PFSK-1 (cell line): ENCODE measurements at regions not wholly inside any gene's neighbourhood (a gene's known extent, or its start where the extent isn't known, plus 50 kb on each side); places are given as distances from the start of the nearest gene placed in this dataset.

Source experiments
- FOXP2 ChIP-seq: optimal IDR thresholded peaks from 2 replicates; pipeline ENCODE3; 2011; ENCODE audit warnings: borderline replicate concordance, control low read depth, inconsistent platforms; ENCODE audit not compliant: insufficient read depth; ENCODE audit errors: extremely low read length, extremely low read depth
- POLR2AphosphoS5 ChIP-seq: IDR thresholded peaks from 2 replicates; pipeline ENCODE4 v1.6.1; 2012; ENCODE audit warnings: low read depth, mild to moderate bottlenecking, control low read depth, low read length, moderate library complexity
- SIN3A ChIP-seq: IDR thresholded peaks from 2 replicates; pipeline ENCODE4 v1.6.1; 2012; ENCODE audit warnings: mild to moderate bottlenecking, low read length, moderate library complexity, borderline replicate concordance; ENCODE audit not compliant: insufficient read depth
- TAF1 ChIP-seq: IDR thresholded peaks from 2 replicates; pipeline ENCODE4 v1.6.1; 2012; ENCODE audit warnings: low read length, control low read depth, borderline replicate concordance; ENCODE audit not compliant: insufficient read depth
- TF ChIP-seq, protein P1 (sequence below), 2 experiments: IDR thresholded peaks; 2 replicates each; pipeline versions ENCODE4 v1.6.1 to v1.8.0; 2011 to 2012; ENCODE audit warnings: low read depth in 2 of 2, low read length in 2 of 2, control low read depth in 1 of 2, inconsistent platforms in 1 of 2, mild to moderate bottlenecking in 1 of 2, moderate library complexity in 1 of 2; ENCODE audit not compliant: insufficient read depth in 1 of 2

DNA sequence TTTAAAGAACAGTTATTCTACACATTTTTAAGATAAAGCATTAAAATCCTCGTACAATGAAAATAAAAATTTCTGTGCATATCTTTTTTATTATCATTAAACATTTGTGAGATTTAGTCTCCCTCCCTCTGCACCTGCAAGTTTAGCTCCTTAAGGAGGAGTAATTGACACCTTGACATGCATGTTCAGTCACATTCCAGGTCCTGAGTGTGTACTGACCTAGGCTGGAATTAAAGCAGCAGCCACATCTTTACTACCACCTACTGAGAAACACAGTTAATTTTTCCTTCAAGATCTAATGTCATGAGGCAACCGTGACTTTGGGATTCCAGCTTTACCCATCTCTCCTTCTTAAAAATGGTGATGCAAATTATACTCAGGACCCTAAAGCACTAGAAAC, 123.1 kb upstream of the FREM2 start:
- no peak for TF ChIP-seq TAF1
- no peak for TF ChIP-seq SIN3A
- TF ChIP-seq POLR2AphosphoS5 = no peak

GRCh38 chr13:38564256-38565150, 122.4 kb upstream of the FREM2 start:
- TF ChIP-seq FOXP2 (no peak), TAF1 (no peak), SIN3A (no peak), POLR2AphosphoS5 (no peak)
- TF ChIP-seq, protein P1, sequence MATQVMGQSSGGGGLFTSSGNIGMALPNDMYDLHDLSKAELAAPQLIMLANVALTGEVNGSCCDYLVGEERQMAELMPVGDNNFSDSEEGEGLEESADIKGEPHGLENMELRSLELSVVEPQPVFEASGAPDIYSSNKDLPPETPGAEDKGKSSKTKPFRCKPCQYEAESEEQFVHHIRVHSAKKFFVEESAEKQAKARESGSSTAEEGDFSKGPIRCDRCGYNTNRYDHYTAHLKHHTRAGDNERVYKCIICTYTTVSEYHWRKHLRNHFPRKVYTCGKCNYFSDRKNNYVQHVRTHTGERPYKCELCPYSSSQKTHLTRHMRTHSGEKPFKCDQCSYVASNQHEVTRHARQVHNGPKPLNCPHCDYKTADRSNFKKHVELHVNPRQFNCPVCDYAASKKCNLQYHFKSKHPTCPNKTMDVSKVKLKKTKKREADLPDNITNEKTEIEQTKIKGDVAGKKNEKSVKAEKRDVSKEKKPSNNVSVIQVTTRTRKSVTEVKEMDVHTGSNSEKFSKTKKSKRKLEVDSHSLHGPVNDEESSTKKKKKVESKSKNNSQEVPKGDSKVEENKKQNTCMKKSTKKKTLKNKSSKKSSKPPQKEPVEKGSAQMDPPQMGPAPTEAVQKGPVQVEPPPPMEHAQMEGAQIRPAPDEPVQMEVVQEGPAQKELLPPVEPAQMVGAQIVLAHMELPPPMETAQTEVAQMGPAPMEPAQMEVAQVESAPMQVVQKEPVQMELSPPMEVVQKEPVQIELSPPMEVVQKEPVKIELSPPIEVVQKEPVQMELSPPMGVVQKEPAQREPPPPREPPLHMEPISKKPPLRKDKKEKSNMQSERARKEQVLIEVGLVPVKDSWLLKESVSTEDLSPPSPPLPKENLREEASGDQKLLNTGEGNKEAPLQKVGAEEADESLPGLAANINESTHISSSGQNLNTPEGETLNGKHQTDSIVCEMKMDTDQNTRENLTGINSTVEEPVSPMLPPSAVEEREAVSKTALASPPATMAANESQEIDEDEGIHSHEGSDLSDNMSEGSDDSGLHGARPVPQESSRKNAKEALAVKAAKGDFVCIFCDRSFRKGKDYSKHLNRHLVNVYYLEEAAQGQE (IDR thresholded peaks at IDR 0.05; ENCODE audit: insufficient read depth in 1 of 2, low read depth in 2 of 2, low read length in 2 of 2) = no peak

- no peak for TF ChIP-seq FOXP2
- no peak for TF ChIP-seq TAF1
- TF ChIP-seq POLR2AphosphoS5 = no peak
- TF ChIP-seq, protein P1 (IDR thresholded peaks at IDR 0.05; ENCODE audit: insufficient read depth in 1 of 2, low read depth in 2 of 2, low read length in 2 of 2) = no peak
- TF ChIP-seq SIN3A = no peak
Observed at GRCh38 chr13:38566023-38566422, 120.9 kb upstream of the FREM2 start.

- TF ChIP-seq SIN3A (no peak), FOXP2 (no peak), TAF1 (no peak), POLR2AphosphoS5 (no peak)
- TF ChIP-seq, protein P1 (IDR thresholded peaks at IDR 0.05; ENCODE audit: insufficient read depth in 1 of 2, low read depth in 2 of 2, low read length in 2 of 2) = no peak
Observed at GRCh38 chr13:38566519-38566918, 120.4 kb upstream of the FREM2 start.

- TF ChIP-seq TAF1 = no peak
- TF ChIP-seq FOXP2 = no peak
- TF ChIP-seq SIN3A = no peak
Observed at GRCh38 chr13:38570706-38571105, 116.2 kb upstream of the FREM2 start.

DNA sequence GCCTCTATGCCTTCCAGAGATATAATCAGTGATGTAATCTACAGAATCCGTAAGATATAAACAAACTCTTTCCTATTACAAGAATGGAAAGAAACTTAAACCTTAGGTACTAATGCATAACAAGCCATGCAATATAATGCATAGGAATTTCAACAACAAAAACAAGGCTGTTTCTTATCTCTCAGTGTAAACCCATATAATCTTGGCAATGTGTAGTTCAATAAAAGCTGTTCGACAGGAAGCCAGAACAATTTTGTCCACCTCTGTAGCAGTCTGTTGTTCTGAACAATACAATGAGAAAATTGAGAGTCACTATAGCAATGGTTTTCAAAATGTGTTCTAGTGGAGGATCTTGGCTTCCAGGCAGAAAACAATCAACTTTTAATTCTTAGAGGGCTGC, 111.5 kb upstream of the FREM2 start:
- TF ChIP-seq, protein P1 (IDR thresholded peaks at IDR 0.05; ENCODE audit: insufficient read depth in 1 of 2, low read depth in 2 of 2, low read length in 2 of 2) = no peak
- TF ChIP-seq POLR2AphosphoS5 (no peak), TAF1 (no peak), FOXP2 (no peak), SIN3A (no peak)
